Suprapubic skin (tissue), 4 donors: ENCODE measurements at regions not wholly inside any gene's neighbourhood (a gene's known extent, or its start where the extent isn't known, plus 50 kb on each side); places are given as distances from the start of the nearest gene placed in this dataset.

ENCODE experiments used
- DNase-seq, 2 donors: peaks; one replicate each; pipeline ENCODE4 v3.0.0-alpha.2; 2019; ENCODE audit warnings: low spot score in 2 of 2
- H3K27ac ChIP-seq: fragments of 200-600 bp; sonication (generic); one replicate; pipeline ENCODE4 v1.5.1; 2019
- H3K27me3 ChIP-seq: fragments of 200-600 bp; sonication (generic); one replicate; pipeline ENCODE4 v1.5.1; 2019
- H3K36me3 ChIP-seq: fragments of 200-600 bp; sonication (generic); one replicate; pipeline ENCODE4 v1.5.1; 2019
- H3K4me1 ChIP-seq: fragments of 200-600 bp; sonication (generic); one replicate; pipeline ENCODE4 v1.5.1; 2019
- H3K4me3 ChIP-seq: fragments of 200-600 bp; sonication (generic); one replicate; pipeline ENCODE4 v1.5.1; 2019; ENCODE audit warnings: mild to moderate bottlenecking
- H3K9me3 ChIP-seq: fragments of 200-600 bp; sonication (generic); one replicate; pipeline ENCODE4 v1.5.1; 2019
- EP300 ChIP-seq: sonication (generic); formaldehyde crosslinking; IDR thresholded peaks from one replicate; pipeline ENCODE4 v1.6.1; 2017; ENCODE audit warnings: antibody characterized with exemption
- POLR2A ChIP-seq, 2 donors: fragments of 450-650 bp; IDR thresholded peaks; one replicate each; pipeline ENCODE4 v1.6.1; 2017; ENCODE audit warnings: antibody characterized with exemption in 2 of 2, mild to moderate bottlenecking in 2 of 2, moderate library complexity in 2 of 2
- POLR2AphosphoS5 ChIP-seq, 3 donors: sonication (generic); formaldehyde crosslinking; IDR thresholded peaks; one replicate each; pipeline ENCODE4 v1.6.1; 2017; ENCODE audit warnings: antibody characterized with exemption in 3 of 3
- WGBS: methylation state at CpG from one replicate; pipeline ENCODE4 v1.1.5; 2018; 5-methylcytosine and 5-hydroxymethylcytosine counted together
- TF ChIP-seq, protein P1 (sequence below), 2 donors: fragments of 200-600 bp in 1 of 2; fragments of 450-650 bp in 1 of 2; sonication (generic) in 1 of 2; IDR thresholded peaks; one replicate each; pipeline ENCODE4 v1.5.1; 2016 to 2019; ENCODE audit warnings: antibody characterized with exemption in 2 of 2, mild to moderate bottlenecking in 1 of 2, moderate library complexity in 1 of 2

DNA sequence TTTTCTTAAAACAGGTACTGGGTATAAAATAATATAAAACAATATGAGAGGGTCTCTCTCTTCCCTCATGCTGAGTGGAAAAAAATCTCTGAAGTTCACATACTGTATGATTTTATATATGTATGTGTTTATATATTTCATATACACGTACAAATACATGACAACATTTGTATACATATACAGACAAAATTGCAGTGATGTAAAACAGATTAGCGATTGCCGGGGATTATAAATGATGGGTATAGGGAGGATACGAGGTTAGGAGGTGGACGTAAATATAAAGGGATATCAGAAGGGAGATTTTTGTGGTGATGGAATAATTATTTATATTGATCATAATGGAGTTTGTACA, 194.8 kb upstream of the PRSS16 start:
- no peak for DNase-seq
- no peak overlapping the region for H3K27ac ChIP-seq
- H3K27me3 ChIP-seq = peaks cover 13% of the 10 kb centered on the region

DNA sequence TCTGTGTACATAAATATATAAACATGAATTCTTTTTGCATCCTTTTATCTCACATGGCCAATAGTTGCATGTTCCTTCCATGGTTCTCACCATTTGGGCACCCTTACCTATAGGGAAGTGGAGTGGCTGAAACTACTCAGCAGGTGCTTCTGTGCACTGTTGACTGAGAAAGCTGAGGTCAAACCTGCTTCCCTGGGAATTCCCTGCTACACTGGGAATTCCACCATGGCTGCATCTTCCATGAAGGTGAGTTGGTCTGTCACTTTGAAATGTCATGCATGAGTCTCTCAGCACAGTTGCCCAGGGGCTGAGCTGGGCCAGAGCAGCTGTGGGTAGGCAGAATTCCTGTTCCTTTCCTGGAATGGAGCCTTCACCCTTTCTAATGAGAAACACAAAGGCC, 193.8 kb upstream of the PRSS16 start:
- TF ChIP-seq POLR2AphosphoS5 (IDR thresholded peaks at IDR 0.05) (no peak), EP300 (no peak), POLR2A (IDR thresholded peaks at IDR 0.05) (no peak)
- TF ChIP-seq, protein P1, sequence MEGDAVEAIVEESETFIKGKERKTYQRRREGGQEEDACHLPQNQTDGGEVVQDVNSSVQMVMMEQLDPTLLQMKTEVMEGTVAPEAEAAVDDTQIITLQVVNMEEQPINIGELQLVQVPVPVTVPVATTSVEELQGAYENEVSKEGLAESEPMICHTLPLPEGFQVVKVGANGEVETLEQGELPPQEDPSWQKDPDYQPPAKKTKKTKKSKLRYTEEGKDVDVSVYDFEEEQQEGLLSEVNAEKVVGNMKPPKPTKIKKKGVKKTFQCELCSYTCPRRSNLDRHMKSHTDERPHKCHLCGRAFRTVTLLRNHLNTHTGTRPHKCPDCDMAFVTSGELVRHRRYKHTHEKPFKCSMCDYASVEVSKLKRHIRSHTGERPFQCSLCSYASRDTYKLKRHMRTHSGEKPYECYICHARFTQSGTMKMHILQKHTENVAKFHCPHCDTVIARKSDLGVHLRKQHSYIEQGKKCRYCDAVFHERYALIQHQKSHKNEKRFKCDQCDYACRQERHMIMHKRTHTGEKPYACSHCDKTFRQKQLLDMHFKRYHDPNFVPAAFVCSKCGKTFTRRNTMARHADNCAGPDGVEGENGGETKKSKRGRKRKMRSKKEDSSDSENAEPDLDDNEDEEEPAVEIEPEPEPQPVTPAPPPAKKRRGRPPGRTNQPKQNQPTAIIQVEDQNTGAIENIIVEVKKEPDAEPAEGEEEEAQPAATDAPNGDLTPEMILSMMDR (IDR thresholded peaks at IDR 0.05) = no peak
- H3K36me3 ChIP-seq = no peaks in the 10 kb centered on the region
- no peak overlapping the region for H3K4me3 ChIP-seq
- H3K27me3 ChIP-seq = peaks cover 13% of the 10 kb centered on the region
- no peak for DNase-seq
- no peaks in the 10 kb centered on the region for H3K4me1 ChIP-seq
- H3K9me3 ChIP-seq = no peaks in the 10 kb centered on the region
- no peak overlapping the region for H3K27ac ChIP-seq

More for the DNA sequence above, 194.8 kb upstream of the PRSS16 start:
- Histone ChIP-seq H3K9me3 (no peaks in the 10 kb centered on the region), H3K4me3 (no peak overlapping the region), H3K4me1 (no peaks in the 10 kb centered on the region), H3K36me3 (no peaks in the 10 kb centered on the region)
- 87% methylated on average over 5 of the region's 5 CpGs for WGBS
- TF ChIP-seq, protein P1 (IDR thresholded peaks at IDR 0.05) = no peak

DNA sequence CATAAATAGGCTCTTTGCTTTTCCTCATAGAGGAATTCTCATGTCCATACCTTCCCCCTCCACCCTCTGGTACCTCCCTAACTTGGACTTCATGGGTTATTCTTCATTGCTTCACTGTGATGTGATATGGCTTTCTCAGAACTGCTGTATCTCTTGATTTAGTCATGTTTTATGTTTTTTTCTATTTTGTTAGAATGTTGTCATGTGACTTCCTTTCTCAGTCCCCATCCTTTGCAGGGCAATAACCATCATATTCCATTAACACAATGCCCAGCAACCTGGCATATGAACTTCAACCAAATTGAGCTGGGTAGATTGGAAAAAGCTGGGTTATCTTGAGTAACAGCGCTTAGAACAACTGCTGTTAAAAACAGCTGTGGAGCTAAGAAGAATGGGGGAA, 190.9 kb upstream of the PRSS16 start:
- WGBS = 97% methylated on average over 1 of the region's 1 CpG
- no peak overlapping the region for H3K4me3 ChIP-seq

DNA sequence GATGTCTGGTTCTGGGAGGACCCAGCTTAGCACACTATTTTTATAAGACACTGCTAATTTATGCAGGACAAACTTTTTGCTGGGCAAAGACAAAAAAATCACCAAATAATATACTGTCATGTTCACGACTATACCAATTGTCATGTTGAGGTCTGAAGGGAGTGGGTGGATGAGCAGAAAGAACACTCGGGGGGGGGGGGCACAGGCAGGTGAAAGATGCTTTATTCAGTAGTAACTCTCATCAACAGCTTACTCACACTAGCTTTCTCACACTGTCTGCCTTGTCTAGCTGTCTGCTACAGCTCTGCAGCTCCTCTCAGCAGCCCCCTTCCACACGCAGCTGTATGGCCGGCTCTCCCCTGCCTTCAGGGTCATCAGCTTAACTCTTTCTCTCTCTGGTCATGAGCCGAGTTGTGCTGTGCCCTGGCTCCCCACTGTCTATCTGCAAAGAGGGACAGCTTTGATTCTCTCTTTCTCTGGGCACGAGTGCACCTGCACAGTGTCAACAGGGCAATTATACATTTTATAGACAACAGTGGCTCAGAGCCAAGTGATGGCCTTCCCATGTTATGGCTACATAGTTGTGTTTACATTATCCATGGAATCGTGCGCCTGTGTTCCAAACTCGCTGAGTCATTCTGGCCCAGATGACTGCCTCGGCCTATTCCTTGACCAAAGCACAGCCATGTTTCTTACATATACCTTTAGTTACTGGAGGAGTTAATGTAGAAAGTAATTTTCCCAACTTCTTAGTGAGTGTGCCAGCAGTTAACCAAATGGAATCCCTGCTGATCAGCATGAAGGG, 187.7 kb upstream of the PRSS16 start:
- peaks cover 8% of the 10 kb centered on the region for H3K27me3 ChIP-seq

More for the DNA sequence above, 190.9 kb upstream of the PRSS16 start:
- no peaks in the 10 kb centered on the region for H3K36me3 ChIP-seq
- TF ChIP-seq POLR2AphosphoS5 (IDR thresholded peaks at IDR 0.05) (no peak), EP300 (no peak), POLR2A (IDR thresholded peaks at IDR 0.05) (no peak)
- TF ChIP-seq, protein P1 (IDR thresholded peaks at IDR 0.05) = no peak
- H3K4me1 ChIP-seq = no peaks in the 10 kb centered on the region
- no peaks in the 10 kb centered on the region for H3K9me3 ChIP-seq
- DNase-seq = no peak
- no peak overlapping the region for H3K27ac ChIP-seq
- H3K27me3 ChIP-seq = peaks cover 8% of the 10 kb centered on the region

DNA sequence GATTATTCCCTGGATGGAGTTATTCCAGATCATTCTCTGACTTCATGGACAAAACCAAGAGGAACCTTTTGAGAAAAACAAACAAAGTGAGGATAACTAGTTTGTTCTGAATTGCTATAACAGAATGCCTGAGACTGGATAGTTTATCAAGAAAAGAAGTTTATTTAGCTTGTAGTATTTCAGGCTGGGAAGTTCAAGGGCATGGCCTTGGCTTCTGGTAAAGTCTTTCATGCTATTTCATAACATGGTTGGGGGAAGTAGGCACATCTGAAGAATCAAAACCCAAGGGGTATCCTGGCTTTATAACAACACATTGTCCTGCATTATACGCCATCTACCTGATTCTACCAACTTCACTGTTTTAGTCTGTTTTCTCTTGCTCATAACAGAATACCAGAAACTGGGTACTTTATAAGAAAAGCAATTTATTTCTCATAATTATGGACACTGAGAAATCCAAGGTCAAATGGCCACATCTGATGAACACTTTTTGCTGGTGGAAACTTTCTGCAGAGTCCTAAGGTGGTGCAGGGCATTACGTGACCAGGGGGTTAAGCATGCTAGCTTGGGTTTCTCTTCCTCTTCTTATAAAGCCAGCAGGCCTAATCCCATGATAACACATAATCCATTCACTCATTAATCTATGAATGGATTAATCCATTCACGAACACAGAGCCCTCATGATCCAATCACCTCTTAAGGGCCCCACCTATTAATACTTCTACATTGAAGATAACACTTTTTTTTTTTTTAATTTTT, 186.1 kb upstream of the PRSS16 start:
- no peaks in the 10 kb centered on the region for H3K36me3 ChIP-seq
- no peak overlapping the region for H3K27ac ChIP-seq
- H3K27me3 ChIP-seq = no peaks in the 10 kb centered on the region
- no peak overlapping the region for H3K4me3 ChIP-seq
- no peaks in the 10 kb centered on the region for H3K4me1 ChIP-seq
- H3K9me3 ChIP-seq = no peaks in the 10 kb centered on the region
- TF ChIP-seq POLR2AphosphoS5 (IDR thresholded peaks at IDR 0.05) (no peak), EP300 (no peak)
- TF ChIP-seq, protein P1 (IDR thresholded peaks at IDR 0.05) = no peak
- DNase-seq = no peak
- 90% methylated on average over 3 of the region's 3 CpGs for WGBS

More for the DNA sequence above, 187.7 kb upstream of the PRSS16 start:
- WGBS = 71% methylated on average over 10 of the region's 10 CpGs
- Histone ChIP-seq H3K4me3 (no peak overlapping the region), H3K27ac (no peak overlapping the region), H3K9me3 (no peaks in the 10 kb centered on the region), H3K4me1 (no peaks in the 10 kb centered on the region), H3K36me3 (no peaks in the 10 kb centered on the region)
- DNase-seq = no peak
- no peak for TF ChIP-seq EP300
- TF ChIP-seq, protein P1 (IDR thresholded peaks at IDR 0.05) = no peak
- TF ChIP-seq POLR2A (IDR thresholded peaks at IDR 0.05) = no peak
- TF ChIP-seq POLR2AphosphoS5 (IDR thresholded peaks at IDR 0.05) = no peak
